Islet of Langerhans (tissue), 1 donor: ENCODE measurements at regions not wholly inside any gene's neighbourhood (a gene's known extent, or its start where the extent isn't known, plus 50 kb on each side); places are given as distances from the start of the nearest gene placed in this dataset.
"Not testable (repeated sequence)": the region's sequence is repeated elsewhere in the genome, so short reads cannot be mapped to it uniquely, and the experiment has no call there.

ENCODE experiments used
- FAIRE-seq: peaks from one replicate; lab custom pipeline; 2011; peaks lifted over from hg19 to GRCh38; lab: Jason Lieb, UNC

GRCh38 chr7:32680259-32681173, 185.2 kb downstream of the AVL9 start:
- no peak for FAIRE-seq

- no peak for FAIRE-seq
These were observed 183.9 kb downstream of the AVL9 start for GRCh38 chr7:32679192-32679591.

GRCh38 chr7:32677593-32677992, 182.3 kb downstream of the AVL9 start:
- FAIRE-seq = no peak

- FAIRE-seq = no peak
These were observed 181.1 kb downstream of the AVL9 start for GRCh38 chr7:32676249-32676941.

GRCh38 chr7:32673275-32673983, 178.1 kb downstream of the AVL9 start:
- FAIRE-seq = no peak

- peak; percentile 30 for FAIRE-seq
These were observed 175.1 kb downstream of the AVL9 start for GRCh38 chr7:32670110-32671025.

GRCh38 chr7:32669173-32669870, 174.0 kb downstream of the AVL9 start:
- peak; percentile 33 for FAIRE-seq

GRCh38 chr7:32668387-32669097, 173.3 kb downstream of the AVL9 start:
- not testable (repeated sequence) for FAIRE-seq

- not testable (repeated sequence) for FAIRE-seq
These were observed 172.3 kb downstream of the AVL9 start for GRCh38 chr7:32667586-32667985.

- not testable (repeated sequence) for FAIRE-seq
These were observed 168.5 kb downstream of the AVL9 start for GRCh38 chr7:32663805-32664211.

- FAIRE-seq = not testable (repeated sequence)
These were observed 167.2 kb downstream of the AVL9 start for GRCh38 chr7:32662509-32662908.

- FAIRE-seq = no peak
These were observed 166.6 kb downstream of the AVL9 start for GRCh38 chr7:32661929-32662328.

- no peak for FAIRE-seq
These were observed 166.2 kb downstream of the AVL9 start for GRCh38 chr7:32661501-32661900.

- FAIRE-seq = no peak
These were observed 165.6 kb downstream of the AVL9 start for GRCh38 chr7:32660936-32661335.

GRCh38 chr7:32659853-32660252, 164.6 kb downstream of the AVL9 start:
- no peak for FAIRE-seq

- FAIRE-seq = peak; percentile 41
These were observed 163.2 kb downstream of the AVL9 start for GRCh38 chr7:32658467-32658869.

GRCh38 chr7:32658034-32658433, 162.7 kb downstream of the AVL9 start:
- FAIRE-seq = peak; percentile 24

- FAIRE-seq = not testable (repeated sequence)
These were observed 159.3 kb downstream of the AVL9 start for GRCh38 chr7:32654549-32654948.

GRCh38 chr7:32650356-32650755, 155.1 kb downstream of the AVL9 start:
- not testable (repeated sequence) for FAIRE-seq

- no peak for FAIRE-seq
These were observed 153.3 kb downstream of the AVL9 start for GRCh38 chr7:32648408-32649156.
